ENCODE measurements at regions not wholly inside any gene's neighbourhood (a gene's known extent, or its start where the extent isn't known, plus 50 kb on each side); places are given as distances from the start of the nearest gene placed in this dataset.

GRCh38 chr5:35466746-35467145, 150.9 kb upstream of the SPEF2 start:
- TF ChIP-seq CTCF (IDR thresholded peaks at IDR 0.05) (no peak), POLR2A (IDR thresholded peaks at IDR 0.05) (no peak)

Data from Peyer's patch (tissue), 4 donors.